NT2/D1 (cell line): ENCODE measurements at regions not wholly inside any gene's neighbourhood (a gene's known extent, or its start where the extent isn't known, plus 50 kb on each side); places are given as distances from the start of the nearest gene placed in this dataset.

Experiments used
- YY1 ChIP-seq: IDR thresholded peaks from 2 replicates; pipeline ENCODE4 v1.6.1; 2011; ENCODE audit not compliant: insufficient read length, insufficient read depth
- ZNF274 ChIP-seq: IDR thresholded peaks from 2 replicates; pipeline ENCODE4 v1.6.1; 2011; ENCODE audit warnings: mild to moderate bottlenecking, low read depth, low read length

DNA sequence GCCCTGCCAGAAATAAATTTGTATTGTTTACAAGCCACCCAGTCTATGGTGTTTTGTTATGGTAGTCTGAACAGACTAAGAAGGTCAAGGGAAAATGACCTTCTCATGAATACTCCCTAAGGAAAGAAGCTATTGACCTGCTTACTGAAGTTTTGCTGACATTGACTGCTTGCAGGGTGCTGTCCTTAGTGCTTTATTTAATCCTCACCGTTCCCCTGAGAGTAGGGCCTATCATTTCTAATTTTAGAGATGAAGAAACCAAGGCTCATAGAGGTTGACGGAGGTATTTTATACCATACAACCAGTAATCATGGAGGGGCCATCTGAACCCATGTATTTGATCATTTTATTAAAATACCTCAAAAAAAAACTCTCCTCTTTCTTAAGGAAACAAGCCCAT lies 66.7 kb upstream of the INCENP start:
- TF ChIP-seq YY1, result no peak
- TF ChIP-seq ZNF274, result no peak
